Liver (tissue), 7 donors: ENCODE measurements at regions not wholly inside any gene's neighbourhood (a gene's known extent, or its start where the extent isn't known, plus 50 kb on each side); places are given as distances from the start of the nearest gene placed in this dataset.

Experiments
- DNase-seq: peaks from one replicate; pipeline ENCODE4 v3.0.0-alpha.2; 2017; ENCODE audit warnings: low spot score
- H3K27ac ChIP-seq, 2 donors: one replicate each; pipeline ENCODE4 v1.7.0; 2013; ENCODE audit warnings: inconsistent platforms in 2 of 2, low read length in 2 of 2, control low read depth in 1 of 2, low read depth in 1 of 2, mild to moderate bottlenecking in 1 of 2
- H3K27me3 ChIP-seq, 4 donors: one replicate each; pipeline versions ENCODE4 v1.6.1 to v1.7.0; 2013; ENCODE audit warnings: low read length in 3 of 4, inconsistent platforms in 1 of 4, mild to moderate bottlenecking in 1 of 4, moderate library complexity in 1 of 4; ENCODE audit not compliant: control insufficient read depth in 4 of 4, insufficient read depth in 4 of 4
- H3K36me3 ChIP-seq, 4 donors: one replicate each; pipeline versions ENCODE4 v1.6.1 to v1.7.0; 2013; ENCODE audit warnings: low read length in 3 of 4, mild to moderate bottlenecking in 3 of 4, low read depth in 1 of 4, moderate library complexity in 1 of 4; ENCODE audit not compliant: control insufficient read depth in 4 of 4, insufficient read depth in 3 of 4
- H3K4me1 ChIP-seq, 4 donors: one replicate each; pipeline versions ENCODE4 v1.6.1 to v1.7.0; 2013; ENCODE audit warnings: low read length in 3 of 4, mild to moderate bottlenecking in 3 of 4, moderate library complexity in 1 of 4; ENCODE audit not compliant: control insufficient read depth in 4 of 4, insufficient read depth in 4 of 4
- H3K4me3 ChIP-seq, 3 donors: one replicate each; pipeline versions ENCODE4 v1.6.1 to v1.7.0; 2013; ENCODE audit warnings: low read length in 3 of 3, control low read depth in 1 of 3, low read depth in 1 of 3, mild to moderate bottlenecking in 1 of 3
- H3K9ac ChIP-seq, 2 donors: one replicate each; pipeline ENCODE4 v1.7.0; 2013; ENCODE audit warnings: low read length in 2 of 2, mild to moderate bottlenecking in 2 of 2, moderate library complexity in 2 of 2, control low read depth in 1 of 2, low read depth in 1 of 2
- H3K9me3 ChIP-seq, 4 donors: one replicate each; pipeline versions ENCODE4 v1.6.1 to v1.7.0; 2013; ENCODE audit warnings: low read length in 3 of 4; ENCODE audit not compliant: control insufficient read depth in 4 of 4
- ATF3 ChIP-seq: IDR thresholded peaks from 2 replicates; pipeline ENCODE4 v1.6.1; 2016; ENCODE audit warnings: antibody characterized with exemption
- EGR1 ChIP-seq, 2 donors: IDR thresholded peaks; 2 replicates each; pipeline ENCODE4 v1.6.1; 2016 to 2018; ENCODE audit warnings: antibody characterized with exemption in 2 of 2, low read depth in 2 of 2
- FOXA1 ChIP-seq: IDR thresholded peaks from 2 replicates; pipeline ENCODE4 v1.6.1; 2016; ENCODE audit warnings: antibody characterized with exemption
- FOXA2 ChIP-seq: IDR thresholded peaks from 2 replicates; pipeline ENCODE4 v1.6.1; 2016; ENCODE audit warnings: antibody characterized with exemption
- GABPA ChIP-seq, 2 donors: IDR thresholded peaks in 1 of 2; conservative IDR thresholded peaks in 1 of 2; 2 replicates each; pipeline ENCODE4 v1.6.1; 2016; ENCODE audit warnings: antibody characterized with exemption in 2 of 2, mild to moderate bottlenecking in 1 of 2, moderate library complexity in 1 of 2
- HNF4A ChIP-seq, 2 donors: conservative IDR thresholded peaks; 2 replicates each; pipeline ENCODE4 v1.6.1; 2016; ENCODE audit warnings: antibody characterized with exemption in 2 of 2, mild to moderate bottlenecking in 2 of 2
- HNF4G ChIP-seq: IDR thresholded peaks from 2 replicates; pipeline ENCODE4 v1.6.1; 2016; ENCODE audit warnings: antibody characterized with exemption
- JUND ChIP-seq, 2 donors: IDR thresholded peaks; 2 replicates each; pipeline ENCODE4 v1.6.1; 2016; ENCODE audit warnings: antibody characterized with exemption in 2 of 2
- MAX ChIP-seq: IDR thresholded peaks from 2 replicates; pipeline ENCODE4 v1.6.1; 2016; ENCODE audit warnings: antibody characterized with exemption
- NR2F2 ChIP-seq: IDR thresholded peaks from 2 replicates; pipeline ENCODE4 v1.6.1; 2016; ENCODE audit warnings: antibody characterized with exemption
- RAD21 ChIP-seq, 2 donors: IDR thresholded peaks; 2 replicates each; pipeline ENCODE4 v1.6.1; 2016; ENCODE audit warnings: antibody characterized with exemption in 2 of 2, mild to moderate bottlenecking in 2 of 2
- REST ChIP-seq: IDR thresholded peaks from 2 replicates; pipeline ENCODE4 v1.6.1; 2016; ENCODE audit warnings: antibody characterized with exemption, mild to moderate bottlenecking
- RXRA ChIP-seq, 2 donors: IDR thresholded peaks; 2 replicates each; pipeline ENCODE4 v1.6.1; 2017 to 2018; ENCODE audit warnings: antibody characterized with exemption in 2 of 2, mild to moderate bottlenecking in 1 of 2
- SP1 ChIP-seq: IDR thresholded peaks from 2 replicates; pipeline ENCODE4 v1.6.1; 2018; ENCODE audit warnings: antibody characterized with exemption, mild to moderate bottlenecking
- YY1 ChIP-seq: IDR thresholded peaks from 2 replicates; pipeline ENCODE4 v1.6.1; 2016; ENCODE audit warnings: antibody characterized with exemption, mild to moderate bottlenecking
- ZBTB33 ChIP-seq: IDR thresholded peaks from 2 replicates; pipeline ENCODE4 v1.6.1; 2016; ENCODE audit warnings: antibody characterized with exemption
- WGBS: extraction: QIAGEN DNeasy Blood & Tissue Kit; methylation state at CpG from one replicate; pipeline ENCODE4 v1.1.7; 2013; 5-methylcytosine and 5-hydroxymethylcytosine counted together
- donor health status: healthy.
- donor health status: healthy.
- donor health status: healthy.
- donor health status: healthy.

- no peak overlapping the region for H3K27ac ChIP-seq
- H3K36me3 ChIP-seq = no peaks in the 10 kb centered on the region
- 90% methylated on average over 1 of the region's 1 CpG for WGBS
- no peak for TF ChIP-seq YY1
- no peak for TF ChIP-seq REST
- TF ChIP-seq FOXA1 = no peak
- no peak for TF ChIP-seq HNF4G
- no peak for TF ChIP-seq ZBTB33
- TF ChIP-seq RXRA (IDR thresholded peaks at IDR 0.05) = no peak
- TF ChIP-seq FOXA2 = no peak
- no peak for TF ChIP-seq EGR1 (IDR thresholded peaks at IDR 0.05; ENCODE audit: low read depth in 2 of 2)
- TF ChIP-seq NR2F2 = no peak
- no peak for TF ChIP-seq MAX
- no peak for TF ChIP-seq GABPA (IDR thresholded peaks at IDR 0.05 in 1 of 2, conservative IDR thresholded peaks at IDR 0.05 in 1 of 2)
- TF ChIP-seq HNF4A (conservative IDR thresholded peaks at IDR 0.05) = no peak
- no peaks in the 10 kb centered on the region for H3K9me3 ChIP-seq
- no peak overlapping the region for H3K9ac ChIP-seq
- no peak overlapping the region for H3K4me3 ChIP-seq
- H3K4me1 ChIP-seq = no peaks in the 10 kb centered on the region
- H3K27me3 ChIP-seq = no peaks in the 10 kb centered on the region
- DNase-seq = no peak
Observed at GRCh38 chrX:98452456-98452855, 1568.7 kb downstream of the RPA4 start.

GRCh38 chrX:98459669-98460068 is 1576.0 kb downstream of the RPA4 start:
- Histone ChIP-seq H3K27me3 (no peaks in the 10 kb centered on the region), H3K9me3 (no peaks in the 10 kb centered on the region), H3K4me3 (no peak overlapping the region), H3K36me3 (no peaks in the 10 kb centered on the region), H3K9ac (no peak overlapping the region), H3K4me1 (no peaks in the 10 kb centered on the region), H3K27ac (no peak overlapping the region)
- no peak for DNase-seq
- no peak for TF ChIP-seq MAX
- TF ChIP-seq NR2F2 = no peak
- 75% methylated on average over 1 of the region's 1 CpG for WGBS

GRCh38 chrX:98480606-98481005 is 1596.9 kb downstream of the RPA4 start:
- 75% methylated on average over 4 of the region's 4 CpGs for WGBS
- TF ChIP-seq FOXA2 (no peak), ZBTB33 (no peak), NR2F2 (no peak), RXRA (IDR thresholded peaks at IDR 0.05) (no peak), REST (no peak), RAD21 (IDR thresholded peaks at IDR 0.05) (no peak), HNF4A (conservative IDR thresholded peaks at IDR 0.05) (no peak), SP1 (no peak), EGR1 (IDR thresholded peaks at IDR 0.05; ENCODE audit: low read depth in 2 of 2) (no peak), YY1 (no peak), JUND (IDR thresholded peaks at IDR 0.05) (no peak), ATF3 (no peak), FOXA1 (no peak), HNF4G (no peak)

More at GRCh38 chrX:98480606-98481005, 1596.9 kb downstream of the RPA4 start:
- no peak overlapping the region for H3K9ac ChIP-seq
- H3K36me3 ChIP-seq = no peaks in the 10 kb centered on the region
- H3K27ac ChIP-seq = no peak overlapping the region
- H3K4me3 ChIP-seq = no peak overlapping the region
- H3K27me3 ChIP-seq = no peaks in the 10 kb centered on the region
- no peaks in the 10 kb centered on the region for H3K4me1 ChIP-seq
- no peaks in the 10 kb centered on the region for H3K9me3 ChIP-seq
- no peak for DNase-seq
